Ishikawa (cell line): ENCODE measurements at regions not wholly inside any gene's neighbourhood (a gene's known extent, or its start where the extent isn't known, plus 50 kb on each side); places are given as distances from the start of the nearest gene placed in this dataset.

Source experiments
- CEBPB ChIP-seq: IDR thresholded peaks from 2 replicates; pipeline ENCODE4 v1.6.1; 2012
- EP300 ChIP-seq: IDR thresholded peaks from 2 replicates; pipeline ENCODE4 v1.6.1; 2012; ENCODE audit warnings: borderline replicate concordance
- NFIC ChIP-seq: IDR thresholded peaks from 2 replicates; pipeline ENCODE4 v1.6.1; 2012
- RAD21 ChIP-seq: IDR thresholded peaks from 2 replicates; pipeline ENCODE4 v1.6.1; 2012; ENCODE audit warnings: low read depth
- REST ChIP-seq: IDR thresholded peaks from 2 replicates; pipeline ENCODE4 v1.6.1; 2012; ENCODE audit warnings: low read depth, mild to moderate bottlenecking
- TAF1 ChIP-seq: IDR thresholded peaks from 2 replicates; pipeline ENCODE4 v1.6.1; 2012; ENCODE audit warnings: low read depth, mild to moderate bottlenecking
- USF1 ChIP-seq: IDR thresholded peaks from 2 replicates; pipeline ENCODE4 v1.6.1; 2012

- TF ChIP-seq TAF1 = no peak
- TF ChIP-seq NFIC = no peak
- TF ChIP-seq REST = no peak
- no peak for TF ChIP-seq EP300
- TF ChIP-seq USF1 = no peak
- no peak for TF ChIP-seq CEBPB
- no peak for TF ChIP-seq RAD21
Observed at GRCh38 chr4:107391630-107392028, 328.4 kb downstream of the PAPSS1 start.
